Spleen (tissue), 7 donors: ENCODE measurements at regions not wholly inside any gene's neighbourhood (a gene's known extent, or its start where the extent isn't known, plus 50 kb on each side); places are given as distances from the start of the nearest gene placed in this dataset.

Source experiments
- CTCF ChIP-seq, 11 experiments: fragments of 200-600 bp in 7 of 11; fragments of 450-650 bp in 4 of 11; sonication (generic) in 4 of 11; IDR thresholded peaks in 8 of 11; conservative IDR thresholded peaks in 3 of 11; 1 replicate in 7 of 11; 2 replicates in 4 of 11; pipeline versions ENCODE4 v1.4.0 to v1.8.0; 2016 to 2021; ENCODE audit warnings: antibody characterized with exemption in 11 of 11, inconsistent platforms in 4 of 11, mild to moderate bottlenecking in 1 of 11
- POLR2A ChIP-seq, 3 donors: fragments of 450-650 bp; IDR thresholded peaks; one replicate each; pipeline ENCODE4 v1.5.1; 2017; ENCODE audit warnings: antibody characterized with exemption in 3 of 3, mild to moderate bottlenecking in 1 of 3
- POLR2AphosphoS5 ChIP-seq, 3 donors: sonication (generic); formaldehyde crosslinking; IDR thresholded peaks; one replicate each; pipeline ENCODE4 v1.5.1; 2017; ENCODE audit warnings: antibody characterized with exemption in 3 of 3
- donor health status: DM: no; HTN: no; CAD: no; lungs with moderate emphysema.
- donor health status: DM: no; HTN: no; CAD: no.
- donor health status: DM: no; HTN: no; CAD: no.

GRCh38 chr2:236798491-236798890, 228.9 kb downstream of the ACKR3 start:
- no peak for TF ChIP-seq CTCF (IDR thresholded peaks at IDR 0.05 in 8 of 11, conservative IDR thresholded peaks at IDR 0.05 in 3 of 11)
- TF ChIP-seq POLR2A (IDR thresholded peaks at IDR 0.05): no peak
- TF ChIP-seq POLR2AphosphoS5 (IDR thresholded peaks at IDR 0.05): no peak
